BE2C (cell line): ENCODE measurements at regions not wholly inside any gene's neighbourhood (a gene's known extent, or its start where the extent isn't known, plus 50 kb on each side); places are given as distances from the start of the nearest gene placed in this dataset.

ENCODE experiments used
- DNase-seq: peaks from one replicate; pipeline ENCODE4 v3.0.0-alpha.2; 2020
- H3K27me3 ChIP-seq: fragments of 250-450 bp; sonication (Bioruptor Pico); 2 replicates; pipeline ENCODE4 v1.5.1; 2020; ENCODE audit warnings: mild to moderate bottlenecking
- H3K36me3 ChIP-seq: fragments of 250-450 bp; sonication (Bioruptor Pico); 2 replicates; pipeline ENCODE4 v1.5.1; 2020; ENCODE audit warnings: mild to moderate bottlenecking
- H3K4me1 ChIP-seq: fragments of 250-450 bp; sonication (Bioruptor Pico); 2 replicates; pipeline ENCODE4 v1.5.1; 2020
- H3K4me3 ChIP-seq: 2 replicates; pipeline ENCODE4 v1.5.1; 2011; ENCODE audit warnings: low read depth, low read length
- H3K9me3 ChIP-seq: fragments of 250-450 bp; sonication (Bioruptor Pico); 2 replicates; pipeline ENCODE4 v1.5.1; 2020
- CTCF ChIP-seq: IDR thresholded peaks from 2 replicates; pipeline ENCODE4 v1.5.1; 2012; ENCODE audit warnings: mild to moderate bottlenecking, low read depth, low read length

- H3K36me3 ChIP-seq, result no peaks in the 10 kb centered on the region
- TF ChIP-seq CTCF, result 0 out of 2 replicates have a peak, but pooled peaks have one; percentile 7
- peaks cover 26% of the 10 kb centered on the region for H3K4me1 ChIP-seq
- H3K27me3 ChIP-seq, result no peaks in the 10 kb centered on the region
- no peaks in the 10 kb centered on the region for H3K9me3 ChIP-seq
- H3K4me3 ChIP-seq, result no peak overlapping the region
- DNase-seq, result no peak
Observed at GRCh38 chr9:129322022-129322621, 144.1 kb upstream of the IER5L start.

- Histone ChIP-seq H3K9me3 (no peaks in the 10 kb centered on the region), H3K36me3 (no peaks in the 10 kb centered on the region), H3K27me3 (no peaks in the 10 kb centered on the region), H3K4me3 (peak overlapping the region; percentile 49), H3K4me1 (peaks cover 26% of the 10 kb centered on the region)
- DNase-seq, result no peak
- no peak for TF ChIP-seq CTCF
Observed at GRCh38 chr9:129321286-129322021, 143.4 kb upstream of the IER5L start.

- no peaks in the 10 kb centered on the region for H3K27me3 ChIP-seq
- peak; percentile 80 for DNase-seq
- H3K4me3 ChIP-seq, result peak overlapping the region; percentile 49
- H3K9me3 ChIP-seq, result no peaks in the 10 kb centered on the region
- TF ChIP-seq CTCF, result peak; percentile 41; the same call in 1 of the 2 replicates
- H3K4me1 ChIP-seq, result peaks cover 26% of the 10 kb centered on the region
- H3K36me3 ChIP-seq, result no peaks in the 10 kb centered on the region
Observed at GRCh38 chr9:129320575-129321285, 142.7 kb upstream of the IER5L start.

- no peak for TF ChIP-seq CTCF
- H3K4me3 ChIP-seq, result peak overlapping the region; percentile 49
- H3K9me3 ChIP-seq, result no peaks in the 10 kb centered on the region
- no peaks in the 10 kb centered on the region for H3K36me3 ChIP-seq
- H3K4me1 ChIP-seq, result peaks cover 26% of the 10 kb centered on the region
- no peak for DNase-seq
- no peaks in the 10 kb centered on the region for H3K27me3 ChIP-seq
Observed at GRCh38 chr9:129319938-129320481, 141.9 kb upstream of the IER5L start.

- no peak for DNase-seq
- H3K27me3 ChIP-seq, result no peaks in the 10 kb centered on the region
- no peaks in the 10 kb centered on the region for H3K9me3 ChIP-seq
- peaks cover 26% of the 10 kb centered on the region for H3K4me1 ChIP-seq
- H3K4me3 ChIP-seq, result no peak overlapping the region
- no peak for TF ChIP-seq CTCF
- H3K36me3 ChIP-seq, result no peaks in the 10 kb centered on the region
Observed at GRCh38 chr9:129319076-129319937, 141.2 kb upstream of the IER5L start.
